Activated CD4-positive, alpha-beta T cell treated with anti-CD3 and anti-CD28 coated beads, Interleukin-2, amount 50 U/mL, for 1 hour (primary cell): ENCODE measurements at regions not wholly inside any gene's neighbourhood (a gene's known extent, or its start where the extent isn't known, plus 50 kb on each side); places are given as distances from the start of the nearest gene placed in this dataset.
"Not testable (repeated sequence)": the region's sequence is repeated elsewhere in the genome, so short reads cannot be mapped to it uniquely, and the experiment has no call there.

Experiments
- DNase-seq: peaks from one replicate; pipeline ENCODE4 v3.0.0-alpha.2; 2020

DNA sequence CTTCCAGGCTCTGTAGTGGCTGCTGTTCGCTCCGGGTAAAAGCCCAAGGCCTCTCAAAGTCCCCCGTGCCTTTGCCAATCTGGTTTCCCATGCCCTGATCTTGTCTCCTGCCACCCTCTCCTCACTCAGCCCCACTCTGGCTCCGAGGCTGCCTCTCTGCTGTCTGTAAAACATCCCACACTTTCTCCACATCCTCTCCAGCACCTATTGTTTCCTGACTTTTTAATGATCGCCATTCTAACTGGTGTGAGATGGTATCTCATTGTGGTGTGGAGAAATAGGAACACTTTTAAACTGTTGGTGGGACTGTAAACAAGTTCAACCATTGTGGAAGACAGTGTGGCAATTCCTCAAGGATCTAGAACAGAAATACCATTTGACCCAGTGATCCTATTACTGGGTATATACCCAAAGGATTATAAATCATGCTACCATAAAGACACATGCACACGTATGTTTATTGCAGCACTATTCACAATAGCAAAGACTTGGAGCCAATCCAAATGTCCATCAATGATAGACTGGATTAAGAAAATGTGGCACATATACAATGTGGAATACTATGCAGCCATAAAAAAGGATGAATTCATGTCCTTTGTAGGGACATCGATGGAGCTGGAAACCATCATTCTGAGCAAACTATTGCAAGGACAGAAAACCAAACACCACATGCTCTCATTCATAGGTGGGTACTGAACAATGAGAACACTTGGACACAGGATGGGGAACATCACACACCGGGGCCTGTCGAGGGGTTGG is 112.9 kb downstream of the VEGFA start:
- not testable (repeated sequence) for DNase-seq

- DNase-seq, result no peak
Measured at GRCh38 chr6:43880236-43881137, 110.5 kb downstream of the VEGFA start.

DNA sequence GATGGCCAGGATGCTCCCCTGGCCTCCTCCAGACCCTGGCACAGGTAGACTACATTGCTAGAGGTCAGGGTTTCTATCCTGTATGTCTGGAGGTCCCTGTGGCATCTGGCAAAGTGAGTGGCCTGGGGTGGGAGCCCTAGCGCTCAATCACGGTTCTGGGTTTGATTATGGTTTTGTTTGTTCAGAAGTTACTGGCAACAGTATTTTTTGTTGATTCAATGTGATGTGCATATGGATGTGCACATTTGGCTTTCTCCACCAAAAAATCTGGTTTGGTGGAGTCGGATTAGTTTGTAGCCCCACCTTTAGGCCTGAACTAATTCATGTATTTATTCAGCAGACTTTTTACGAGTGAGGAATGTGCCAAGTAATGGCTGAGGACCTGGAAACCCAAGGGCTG is 109.7 kb downstream of the VEGFA start:
- no peak for DNase-seq

DNA sequence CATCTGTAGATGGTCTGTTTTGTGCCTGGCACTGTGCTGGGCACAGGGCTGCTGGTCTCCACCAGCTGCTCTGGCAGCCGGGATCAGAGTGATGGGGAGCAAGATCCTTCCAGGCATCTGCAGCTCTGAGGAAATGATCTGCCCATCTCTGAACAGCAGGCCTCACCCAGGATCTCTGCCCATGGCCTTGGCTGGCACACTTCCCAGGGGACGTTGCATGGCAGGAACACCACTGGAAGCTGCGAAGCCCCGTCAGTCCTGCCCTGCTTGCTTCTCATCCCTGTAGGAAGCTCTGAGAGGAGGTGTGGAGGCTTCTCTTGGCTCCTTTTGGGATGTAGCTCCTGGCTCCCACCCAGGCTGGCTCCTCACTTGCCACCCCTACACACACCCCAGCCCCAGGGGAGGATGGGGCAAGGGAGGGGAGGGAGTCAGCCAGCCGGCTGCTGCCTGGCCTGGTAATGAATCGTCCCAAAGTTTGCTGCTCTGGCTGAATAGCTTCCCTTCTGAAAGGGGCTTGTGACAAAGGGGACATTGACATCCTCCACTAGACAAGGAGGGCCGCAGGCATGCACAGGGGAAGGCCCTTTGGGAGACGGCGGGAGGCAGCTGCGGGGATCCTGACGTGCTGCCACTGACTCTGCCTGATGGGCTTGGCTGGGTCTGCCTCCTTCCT is 108.9 kb downstream of the VEGFA start:
- DNase-seq, result no peak

GRCh38 chr6:43878127-43878634 is 108.2 kb downstream of the VEGFA start:
- no peak for DNase-seq

DNA sequence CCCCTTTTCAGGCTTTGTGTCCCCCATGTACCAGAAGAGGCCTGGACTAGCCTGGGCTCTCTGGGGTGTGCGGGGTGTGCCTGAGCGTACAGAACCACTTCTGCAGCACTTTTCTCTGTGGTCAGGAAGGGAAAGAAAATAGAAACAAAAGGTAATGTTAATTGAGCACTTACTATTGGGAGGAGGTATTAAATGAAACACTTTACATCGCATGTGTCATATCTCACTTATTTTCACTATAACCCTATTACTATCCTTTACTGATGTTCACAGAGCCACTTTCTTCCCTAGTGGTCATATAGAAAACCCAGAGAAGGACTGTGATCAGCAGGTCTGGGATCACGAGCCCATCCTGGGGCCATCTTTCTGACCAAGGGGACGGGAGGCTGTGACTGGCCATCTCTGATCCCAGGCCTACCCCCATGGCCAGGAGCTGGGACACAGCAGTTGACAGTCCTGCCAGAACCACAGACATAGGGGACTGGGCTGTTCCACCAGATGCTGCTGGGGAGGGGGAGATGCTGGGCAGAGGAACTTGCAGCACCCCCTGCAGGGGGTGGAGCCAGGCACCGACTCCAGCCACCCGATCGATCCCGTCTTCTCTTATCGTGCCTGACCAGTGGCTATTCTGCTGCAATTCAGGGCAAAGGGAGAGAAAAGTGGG is 107.6 kb downstream of the VEGFA start:
- no peak for DNase-seq

- DNase-seq, result no peak
Measured at GRCh38 chr6:43877036-43877435, 107.0 kb downstream of the VEGFA start.

DNA sequence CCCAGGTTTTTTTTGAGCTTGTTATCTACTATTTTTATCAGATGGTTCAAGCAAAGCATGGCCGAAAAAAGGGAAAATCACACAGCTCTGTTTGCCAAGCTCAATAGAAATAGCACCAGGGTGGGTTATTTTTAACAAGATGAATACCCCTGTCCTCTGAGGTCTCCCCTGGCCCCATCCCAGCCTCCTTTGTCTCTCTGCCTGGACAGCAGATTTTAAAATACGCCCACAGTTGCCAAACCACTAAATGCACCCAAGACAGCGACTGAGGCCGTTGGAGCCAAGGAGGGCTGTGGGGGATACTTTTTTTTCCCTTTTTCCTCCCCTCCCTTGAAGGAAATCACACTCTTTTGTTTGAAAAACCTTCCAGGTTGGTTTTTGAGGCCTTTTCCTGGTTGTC is 106.6 kb downstream of the VEGFA start:
- DNase-seq, result no peak

- no peak for DNase-seq
Measured at GRCh38 chr6:43875849-43876572, 106.0 kb downstream of the VEGFA start.

DNA sequence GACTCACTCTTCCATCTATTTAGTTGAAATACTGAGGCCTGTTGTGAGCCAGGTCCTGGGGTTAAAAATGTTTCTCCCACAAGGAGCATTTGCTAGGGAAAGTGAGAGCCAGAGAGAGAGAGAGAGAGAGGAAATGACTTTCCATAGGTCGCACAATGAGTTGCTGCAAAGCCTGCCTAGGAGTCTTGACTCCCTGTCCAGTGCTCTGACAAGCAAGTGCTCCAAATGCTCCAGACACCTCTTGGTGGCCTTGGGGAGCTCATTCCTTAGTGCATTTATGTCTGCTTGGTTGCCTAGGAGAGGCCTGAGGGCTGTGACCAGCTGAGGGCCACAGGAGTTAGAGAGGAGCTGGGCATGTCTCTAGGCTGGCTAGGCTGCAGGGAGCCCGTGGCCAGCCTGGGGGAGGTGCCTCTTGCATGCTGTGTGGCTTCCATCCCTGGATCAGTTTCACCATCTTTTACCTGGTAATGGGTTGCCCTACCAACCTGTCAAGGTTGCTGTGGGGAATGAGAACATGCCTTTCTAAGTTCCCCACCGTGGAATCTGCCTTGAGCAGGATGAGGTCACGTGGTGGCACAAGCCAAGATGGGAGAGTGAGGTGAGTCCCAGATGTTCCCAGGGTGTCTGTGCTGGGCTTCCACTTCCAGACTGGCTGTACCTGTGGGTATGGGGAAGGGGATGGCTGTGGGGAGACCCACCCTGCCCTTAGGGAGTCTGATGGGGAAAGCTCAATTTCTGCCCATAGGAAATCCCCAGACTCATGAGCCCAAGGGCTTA is 105.0 kb downstream of the VEGFA start:
- no peak for DNase-seq

DNA sequence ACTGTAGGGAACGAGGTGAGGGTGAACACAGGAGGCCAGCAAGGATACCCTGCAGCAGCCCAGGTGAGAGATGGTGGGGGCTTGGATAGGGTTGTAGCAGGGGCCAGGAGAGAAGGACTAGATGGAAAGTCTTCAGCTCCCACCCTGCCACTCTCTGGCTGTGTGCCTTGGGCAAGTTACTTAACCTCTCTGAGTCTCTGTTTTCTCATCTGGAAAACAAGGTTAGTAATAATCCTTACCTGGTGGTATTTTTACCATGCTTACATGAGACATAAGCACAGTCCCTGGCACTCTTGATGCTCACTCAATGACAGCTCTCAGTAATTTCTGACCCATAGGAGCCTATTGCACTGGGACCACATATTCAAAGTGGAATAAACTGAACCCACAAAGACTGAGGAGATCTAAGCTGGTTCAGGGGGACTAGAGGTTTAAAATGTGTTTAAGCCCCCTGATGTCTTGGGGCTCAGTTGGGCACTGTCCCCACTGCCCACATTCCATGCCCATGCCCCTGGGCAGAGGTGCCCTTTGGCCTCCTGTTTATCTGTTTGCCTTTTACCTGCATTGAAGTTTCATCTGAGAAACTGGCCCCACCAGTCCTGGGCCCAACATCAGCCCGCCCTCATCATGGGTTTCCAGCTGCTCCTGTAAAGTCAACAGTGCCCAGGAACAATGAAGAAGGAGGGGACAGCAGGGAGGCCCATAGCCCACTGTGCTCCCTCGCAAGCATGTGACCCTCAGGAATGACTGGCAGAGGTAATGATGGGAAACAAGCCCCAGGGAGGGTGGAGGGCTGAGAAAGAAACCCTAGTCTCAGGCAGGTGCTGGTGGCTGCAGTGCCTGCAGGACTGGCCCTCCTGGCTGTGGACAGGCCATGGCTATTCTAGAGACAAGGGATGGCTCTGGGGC is 104.0 kb downstream of the VEGFA start:
- no peak for DNase-seq

DNA sequence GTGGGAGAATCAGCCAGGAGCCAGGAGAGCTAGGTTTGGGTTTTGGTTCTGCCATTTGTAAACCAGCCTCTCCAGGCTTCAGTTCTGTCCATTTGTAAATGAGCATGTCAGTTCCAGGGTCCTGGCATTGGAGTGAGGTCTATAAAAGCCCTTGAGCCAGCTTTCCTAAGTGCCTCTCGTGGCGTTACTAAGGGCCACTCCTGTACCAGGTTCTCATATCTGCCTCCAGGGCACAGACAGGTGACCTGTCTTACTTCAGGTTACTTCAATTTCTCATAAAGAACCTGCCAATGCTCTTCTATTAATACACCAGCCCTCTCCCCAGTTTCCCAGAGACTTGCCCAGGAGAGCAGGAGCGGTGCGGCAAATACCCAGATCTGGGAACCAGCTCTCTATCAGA is 101.9 kb downstream of the VEGFA start:
- DNase-seq, result no peak

- no peak for DNase-seq
Measured at GRCh38 chr6:43871284-43871683, 101.3 kb downstream of the VEGFA start.

DNA sequence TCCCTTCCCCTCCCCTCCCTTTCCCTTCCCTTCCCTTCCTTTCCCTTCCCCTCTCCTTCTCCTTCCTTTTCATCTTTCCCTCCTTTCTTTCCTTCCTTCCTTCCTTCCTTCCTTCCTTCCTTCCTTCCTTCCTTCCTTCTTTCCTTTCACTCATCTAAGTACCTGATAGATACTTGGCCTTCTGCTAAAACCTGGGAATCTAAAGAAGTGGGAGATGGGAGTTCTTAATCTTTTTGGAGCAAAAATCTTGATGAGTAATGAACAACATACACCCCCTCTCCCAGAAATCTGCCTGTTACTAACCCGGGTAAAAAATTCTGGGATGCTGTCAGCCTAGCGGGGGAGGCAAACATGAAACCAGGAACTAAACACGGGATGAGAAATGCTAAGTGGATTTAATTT is 100.7 kb downstream of the VEGFA start:
- DNase-seq, result no peak

DNA sequence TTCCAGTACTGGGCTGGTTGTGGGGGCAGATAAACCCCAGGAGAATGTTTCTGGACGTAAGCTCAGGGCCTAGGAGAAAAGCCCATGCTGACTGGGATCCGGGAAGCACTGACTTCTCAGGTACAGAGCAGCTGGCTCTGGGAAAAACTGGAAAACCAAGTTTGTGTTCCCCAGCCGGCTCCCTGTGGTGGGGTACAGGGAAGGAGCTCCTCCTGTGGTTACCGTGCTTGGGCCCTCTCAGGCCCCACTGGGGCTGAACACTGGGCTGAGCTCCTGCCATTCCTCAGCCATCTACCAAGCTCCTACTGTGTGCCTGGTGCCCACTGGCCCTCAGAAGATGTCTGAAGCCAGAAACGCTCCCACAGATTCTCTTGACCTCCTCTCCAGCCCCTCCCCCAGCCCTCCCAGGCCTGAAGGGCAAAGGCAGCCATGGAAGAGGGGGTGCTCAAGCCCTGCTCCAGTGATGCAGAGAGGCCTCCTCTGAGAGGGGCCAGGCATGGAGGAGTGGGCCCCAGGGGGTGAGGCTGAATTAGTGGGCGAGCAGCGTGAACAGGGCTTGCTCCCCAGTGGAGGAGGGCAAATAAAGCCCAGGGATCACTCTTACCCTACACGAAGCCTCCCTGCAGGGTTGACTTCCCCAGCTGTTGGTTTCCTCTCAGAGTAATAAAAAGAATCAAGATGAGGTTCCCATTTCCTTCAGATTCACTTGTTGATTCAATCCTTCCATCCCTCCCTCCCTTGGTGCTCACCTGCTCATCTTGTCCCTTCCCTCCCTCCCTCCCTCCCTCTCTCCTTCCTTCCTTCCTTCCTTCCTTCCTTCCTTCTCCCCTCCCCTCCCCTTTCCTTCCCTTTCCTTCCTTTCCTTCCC is 100.0 kb downstream of the VEGFA start:
- no peak for DNase-seq

GRCh38 chr6:43869079-43869710 is 99.2 kb downstream of the VEGFA start:
- no peak for DNase-seq

GRCh38 chr6:43868467-43868866 is 98.5 kb downstream of the VEGFA start:
- no peak for DNase-seq

DNA sequence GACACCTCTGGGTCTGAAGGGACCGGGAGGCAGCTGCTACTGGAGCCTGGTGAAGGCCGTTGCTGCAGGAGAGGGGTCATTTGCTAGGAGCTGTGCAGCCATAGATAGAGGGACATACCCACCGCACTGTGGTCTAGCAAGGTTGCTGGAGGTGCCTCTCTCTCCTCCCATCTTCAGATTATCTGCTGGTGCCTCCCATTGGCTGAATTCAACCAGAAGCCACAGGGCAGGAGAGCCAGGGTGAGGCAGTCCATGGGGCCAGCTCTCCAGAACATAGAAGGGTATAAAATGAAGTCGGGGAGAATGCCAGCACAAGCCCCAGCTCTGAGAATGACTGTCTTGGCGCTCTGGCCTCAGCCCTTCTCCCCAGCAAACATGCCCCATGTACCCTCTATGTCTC is 98.0 kb downstream of the VEGFA start:
- no peak for DNase-seq

DNA sequence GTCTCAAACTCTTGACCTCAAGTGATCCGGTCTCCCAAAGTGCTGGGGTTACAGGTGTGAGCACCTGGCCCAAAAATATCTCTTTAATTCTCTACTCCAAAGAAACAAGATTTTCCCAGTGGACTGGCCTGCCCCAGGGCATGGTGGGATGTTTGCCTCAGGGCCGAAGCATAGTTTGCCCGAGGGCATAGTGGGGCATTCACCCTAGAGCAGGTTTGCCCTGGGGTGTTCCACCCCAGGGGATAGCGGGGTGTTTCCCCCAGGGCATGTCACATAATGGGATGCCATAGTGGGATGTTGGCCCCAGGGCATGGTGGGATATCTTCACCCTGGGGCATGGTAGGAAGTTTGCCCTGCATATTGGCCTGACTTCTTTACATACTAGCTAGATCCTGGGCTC is 97.2 kb downstream of the VEGFA start:
- DNase-seq, result no peak
